GM12892 (cell line): ENCODE measurements at regions not wholly inside any gene's neighbourhood (a gene's known extent, or its start where the extent isn't known, plus 50 kb on each side); places are given as distances from the start of the nearest gene placed in this dataset.
"Not testable (repeated sequence)": the region's sequence is repeated elsewhere in the genome, so short reads cannot be mapped to it uniquely, and the experiment has no call there.

ENCODE experiments used
- DNase-seq: peaks from one replicate; pipeline ENCODE4 v3.0.0; 2011; ENCODE audit not compliant: insufficient read length
- FAIRE-seq: peaks from 2 replicates; lab custom pipeline; 2011; peaks lifted over from hg19 to GRCh38; lab: Jason Lieb, UNC
- POLR2A ChIP-seq: IDR thresholded peaks from 2 replicates; pipeline ENCODE4 v1.6.1; 2011; ENCODE audit warnings: low read depth, low read length, control low read depth
- POLR2AphosphoS5 ChIP-seq: IDR thresholded peaks from 2 replicates; pipeline ENCODE4 v1.6.1; 2011; ENCODE audit warnings: low read depth, low read length, control low read depth
- TAF1 ChIP-seq: IDR thresholded peaks from 2 replicates; pipeline ENCODE4 v1.6.1; 2011; ENCODE audit warnings: low read depth, mild to moderate bottlenecking, control low read depth, low read length, borderline replicate concordance

- no peak for DNase-seq
- FAIRE-seq = peak; percentile 36
- TF ChIP-seq POLR2AphosphoS5 = no peak
- no peak for TF ChIP-seq TAF1
- TF ChIP-seq POLR2A = no peak
These were observed 184.7 kb downstream of the MREG start for GRCh38 chr2:215828528-215829184.

GRCh38 chr2:215826838-215827441 lies 186.4 kb downstream of the MREG start:
- TF ChIP-seq POLR2AphosphoS5 (no peak), TAF1 (no peak), POLR2A (no peak)
- no peak for DNase-seq
- no peak for FAIRE-seq

GRCh38 chr2:215826376-215826775 lies 187.0 kb downstream of the MREG start:
- TF ChIP-seq POLR2AphosphoS5 (no peak), TAF1 (no peak), POLR2A (no peak)
- DNase-seq = no peak
- no peak for FAIRE-seq

GRCh38 chr2:215825707-215826106 lies 187.6 kb downstream of the MREG start:
- DNase-seq (no peak), FAIRE-seq (no peak)
- TF ChIP-seq POLR2A (no peak), POLR2AphosphoS5 (no peak), TAF1 (no peak)

- not testable (repeated sequence) for DNase-seq, FAIRE-seq
These were observed 192.1 kb downstream of the MREG start for GRCh38 chr2:215821298-215821697.

- FAIRE-seq, DNase-seq: not testable (repeated sequence)
These were observed 193.6 kb downstream of the MREG start for GRCh38 chr2:215819713-215820112.

- TF ChIP-seq POLR2AphosphoS5 = no peak
- TF ChIP-seq POLR2A = no peak
- no peak for TF ChIP-seq TAF1
- FAIRE-seq (no peak), DNase-seq (no peak)
These were observed 196.3 kb downstream of the MREG start for GRCh38 chr2:215817046-215817445.

GRCh38 chr2:215816424-215816823 lies 196.9 kb downstream of the MREG start:
- FAIRE-seq (no peak), DNase-seq (no peak)
- no peak for TF ChIP-seq POLR2A

DNA sequence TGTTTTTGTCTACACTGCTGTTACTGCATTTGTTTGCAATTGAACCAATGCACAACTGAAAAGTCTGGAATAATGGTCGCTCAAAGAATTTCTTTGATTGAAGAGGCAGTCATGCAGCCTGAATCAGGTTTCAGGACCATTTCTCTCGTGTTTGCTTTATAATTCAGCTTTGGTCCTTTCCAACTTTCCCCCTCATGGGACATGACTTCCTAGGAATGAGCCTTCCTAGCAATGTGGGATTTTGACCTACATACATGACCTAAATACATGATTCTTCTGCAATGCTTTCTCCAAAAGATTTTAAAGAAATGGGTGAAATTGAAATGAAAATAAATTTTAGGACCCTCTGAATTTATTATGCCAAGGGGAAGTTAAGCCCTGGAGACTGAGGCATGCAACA lies 197.4 kb downstream of the MREG start:
- no peak for DNase-seq
- TF ChIP-seq POLR2AphosphoS5 (no peak), POLR2A (no peak), TAF1 (no peak)
- FAIRE-seq = no peak

- DNase-seq (no peak), FAIRE-seq (no peak)
- TF ChIP-seq POLR2AphosphoS5 (no peak), POLR2A (no peak), TAF1 (no peak)
These were observed 200.4 kb downstream of the MREG start for GRCh38 chr2:215812966-215813365.

GRCh38 chr2:215811409-215812345 lies 201.7 kb downstream of the MREG start:
- peak; percentile 88 for FAIRE-seq
- TF ChIP-seq POLR2A (no peak), TAF1 (no peak), POLR2AphosphoS5 (no peak)
- no peak for DNase-seq

DNA sequence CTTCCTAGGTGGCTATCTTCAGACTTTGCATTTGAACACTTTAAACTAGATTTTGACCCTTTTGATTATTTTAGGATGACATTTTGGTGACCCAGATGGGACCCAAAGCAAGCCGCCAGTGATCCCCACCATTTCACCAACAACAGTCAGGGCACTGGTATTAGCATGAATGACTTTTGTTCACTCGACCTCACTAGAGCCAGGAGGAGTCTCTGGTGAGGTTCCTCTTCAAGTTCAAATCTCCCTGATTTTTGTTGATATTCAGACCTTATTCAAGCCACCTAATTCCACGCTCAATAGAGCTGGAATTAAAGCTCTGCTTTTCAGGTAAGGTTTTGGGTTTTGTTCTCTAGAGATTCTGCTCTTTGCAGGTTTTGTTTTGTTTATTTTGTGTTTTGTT lies 202.3 kb downstream of the MREG start:
- no peak for DNase-seq
- FAIRE-seq = no peak

More for the DNA sequence above, 202.3 kb downstream of the MREG start:
- TF ChIP-seq POLR2AphosphoS5 = no peak
- TF ChIP-seq POLR2A = no peak
- TF ChIP-seq TAF1 = no peak
